GM18909 (cell line): ENCODE measurements at regions not wholly inside any gene's neighbourhood (a gene's known extent, or its start where the extent isn't known, plus 50 kb on each side); places are given as distances from the start of the nearest gene placed in this dataset.
"Not testable (repeated sequence)": the region's sequence is repeated elsewhere in the genome, so short reads cannot be mapped to it uniquely, and the experiment has no call there.

ENCODE experiments used
- ATAC-seq: cut with Tn5 transposase; IDR thresholded peaks from one replicate; pipeline ENCODE4 v1.9.1; 2021; ENCODE audit warnings: mild to moderate bottlenecking; ENCODE audit not compliant: unreplicated experiment, poor library complexity

DNA sequence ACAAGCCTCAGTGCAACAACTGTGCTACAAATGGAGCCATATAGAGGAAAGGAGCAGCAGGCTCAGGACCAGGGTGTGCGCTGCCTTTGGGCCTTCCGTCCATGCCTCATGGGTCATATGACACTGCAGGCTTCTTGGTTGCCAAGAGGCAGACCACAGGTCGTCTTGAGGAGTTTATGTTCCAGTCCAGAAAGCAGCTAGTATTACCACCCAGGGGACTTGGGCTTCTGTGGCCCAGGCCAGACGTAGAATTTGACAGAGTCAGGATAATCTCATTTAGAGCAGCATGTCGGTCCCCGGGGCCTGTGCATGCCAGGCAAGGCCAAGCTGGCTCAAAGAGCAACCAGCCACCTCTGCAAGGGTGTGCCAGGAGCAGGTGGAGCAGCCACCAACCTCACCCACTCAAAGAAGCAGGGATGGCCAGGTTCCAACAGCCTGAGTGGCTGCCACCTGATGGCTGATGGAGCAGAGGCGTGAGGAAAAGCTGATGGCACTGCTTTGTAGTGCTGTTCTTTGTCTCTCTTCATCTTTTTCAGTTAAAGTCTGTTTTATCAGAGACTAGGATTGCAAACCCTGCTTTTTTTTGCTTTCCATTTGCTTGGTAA is 109.1 kb downstream of the CCDC74A start:
- ATAC-seq: not testable (repeated sequence)

DNA sequence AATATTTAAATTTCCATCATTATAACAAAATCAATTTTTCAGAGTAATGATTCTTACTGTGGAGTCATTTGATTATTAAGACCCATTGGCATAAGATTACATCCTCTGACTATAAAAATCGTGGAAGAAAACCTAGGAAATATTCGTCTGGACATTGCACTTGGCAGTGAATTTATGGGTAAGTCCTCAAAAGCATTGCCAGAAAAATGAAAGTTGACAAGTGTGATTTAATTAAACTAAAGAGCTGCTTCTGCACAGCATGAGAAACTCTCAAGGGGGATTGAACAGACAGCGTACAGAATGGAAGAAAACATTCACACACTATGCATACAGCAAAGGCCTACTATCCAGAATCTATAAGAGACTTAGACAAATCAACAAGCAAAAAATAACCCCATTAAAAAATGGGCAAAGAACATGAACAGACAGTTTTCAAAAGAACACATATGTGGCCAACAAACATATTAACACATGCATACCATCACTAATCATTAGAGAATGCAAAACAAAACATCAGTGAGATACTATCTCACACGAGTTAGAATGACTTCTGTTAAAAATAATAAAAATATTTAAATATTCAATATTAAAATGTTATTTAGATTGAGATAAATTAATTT is 111.4 kb downstream of the CCDC74A start:
- ATAC-seq: not testable (repeated sequence)

DNA sequence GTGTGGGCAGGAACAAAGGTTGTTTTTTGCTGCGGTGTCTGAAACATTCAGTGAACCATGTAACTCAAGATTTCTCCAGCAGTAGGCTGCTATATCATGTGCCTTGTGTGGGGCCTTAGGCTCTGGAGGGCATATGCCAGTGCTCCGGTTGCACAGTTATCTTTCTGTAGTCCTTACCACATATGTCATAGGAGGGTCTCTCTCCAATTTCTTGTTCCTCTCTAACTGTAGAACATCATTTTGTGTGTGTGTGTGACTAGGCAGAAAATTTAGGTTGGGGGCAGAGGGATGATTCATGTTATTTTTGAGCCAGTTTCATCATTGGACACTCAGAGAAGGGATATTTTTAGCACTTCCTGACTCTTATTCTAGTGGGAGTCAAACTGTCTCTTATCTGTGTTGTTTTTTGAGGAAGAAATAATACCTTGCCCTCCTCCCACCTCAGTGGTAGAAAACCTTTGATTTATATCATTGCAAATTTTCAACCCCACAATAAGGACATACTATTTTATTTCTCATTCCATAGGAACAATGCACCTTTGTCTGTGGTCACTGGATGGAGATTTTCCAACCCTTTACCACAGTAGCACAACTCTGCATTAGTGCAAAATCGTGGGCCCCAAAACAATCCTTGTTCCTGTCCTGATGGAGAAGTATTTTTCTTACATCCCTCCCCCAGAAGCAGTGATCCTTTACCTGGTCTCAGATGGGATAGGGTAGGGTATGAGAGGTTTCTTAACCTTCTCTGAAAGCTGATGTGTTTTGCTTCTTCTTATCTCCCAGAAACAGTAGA is 113.9 kb downstream of the CCDC74A start:
- ATAC-seq: no peak

DNA sequence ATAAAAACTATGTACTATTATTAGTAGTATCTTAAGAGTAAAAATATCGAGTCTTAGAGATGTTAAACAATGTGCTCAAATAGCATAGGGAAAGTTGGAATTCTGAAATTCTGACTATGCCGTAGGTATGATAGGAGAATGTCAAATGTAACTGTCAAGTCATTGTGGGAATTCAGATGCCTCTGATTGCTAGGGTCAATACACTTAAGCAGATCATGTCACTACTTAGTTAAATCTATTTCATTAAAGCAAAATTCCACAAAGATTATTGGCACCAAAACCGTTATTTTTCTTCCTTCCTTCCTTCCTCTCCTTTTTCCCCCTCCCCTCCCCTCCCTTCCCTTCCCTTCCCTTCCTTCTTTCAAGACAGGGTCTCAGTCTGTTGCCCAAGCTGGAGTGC is 115.5 kb downstream of the CCDC74A start:
- not testable (repeated sequence) for ATAC-seq

DNA sequence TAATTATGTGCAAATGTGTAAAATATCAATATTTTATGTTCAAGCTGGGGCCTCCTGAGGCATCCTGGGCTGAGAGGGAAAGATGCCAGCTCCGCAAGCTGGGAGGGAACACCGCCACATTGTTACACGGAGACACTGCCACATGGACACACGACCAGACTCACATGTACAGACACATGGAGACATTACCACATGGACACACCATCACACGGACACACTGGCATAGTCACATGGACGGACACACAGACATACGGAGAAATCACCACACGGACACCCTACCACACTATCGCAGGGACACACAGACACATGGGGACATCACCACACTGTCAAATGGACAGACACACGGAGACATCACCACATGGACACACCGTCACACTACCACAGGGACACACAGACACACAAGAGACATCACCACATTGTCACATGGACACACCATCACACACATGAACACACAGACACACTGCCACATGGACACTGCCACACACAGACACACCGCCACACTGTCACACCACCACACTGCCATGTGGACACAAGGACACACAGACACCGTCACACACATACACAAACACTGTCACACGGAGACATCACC is 117.6 kb downstream of the CCDC74A start:
- ATAC-seq: no peak

DNA sequence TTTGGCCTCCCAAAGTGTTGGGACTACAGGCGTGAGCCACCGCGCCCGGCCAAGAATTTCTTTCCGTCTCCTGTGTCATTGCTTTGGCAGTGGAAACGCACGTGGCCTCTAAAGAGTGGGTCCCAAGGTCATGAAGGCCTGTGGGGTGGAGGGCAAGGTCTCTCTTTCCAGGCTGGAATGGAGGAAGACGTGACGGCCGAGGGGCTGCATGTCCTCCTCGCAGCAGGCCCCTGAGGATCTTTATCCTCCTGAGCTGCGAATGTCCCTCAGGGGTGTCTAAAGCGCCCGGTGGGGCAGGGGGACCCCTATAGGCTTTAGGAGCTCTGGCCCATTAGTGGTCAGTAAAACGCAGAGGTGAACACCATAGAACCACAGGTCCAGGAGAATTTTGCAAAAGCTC is 118.5 kb downstream of the CCDC74A start:
- not testable (repeated sequence) for ATAC-seq

DNA sequence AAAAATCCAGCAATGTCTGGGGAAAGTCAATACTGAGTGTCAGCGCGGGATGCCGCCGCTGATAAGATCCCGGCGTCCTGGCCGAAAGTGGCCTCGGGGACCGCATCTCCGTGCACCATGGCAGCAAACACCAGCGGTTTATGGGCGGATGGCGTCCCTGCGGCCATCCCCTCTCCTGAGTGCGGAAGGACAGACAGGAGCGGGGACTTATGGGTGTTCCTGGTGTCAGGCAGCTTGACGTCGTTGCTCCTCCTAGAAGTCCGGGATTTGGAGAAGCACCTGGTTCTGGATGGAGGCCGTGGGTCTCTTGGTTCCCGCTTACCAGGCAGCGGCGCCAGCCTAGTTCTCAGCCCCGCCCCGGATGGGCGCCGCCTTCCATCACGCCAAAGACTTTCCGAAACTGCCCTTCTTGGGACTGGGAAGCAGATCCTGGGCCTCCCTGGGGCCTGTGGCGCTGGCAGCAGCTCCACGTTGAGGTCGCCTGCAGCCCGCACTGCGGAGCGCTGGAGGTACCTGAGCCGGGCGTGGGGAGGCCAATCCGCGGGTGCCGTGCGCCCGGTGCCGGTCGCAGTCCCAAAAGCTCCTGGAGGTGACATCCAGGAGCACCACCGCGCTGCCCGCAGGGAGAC is 119.1 kb downstream of the CCDC74A start:
- no peak for ATAC-seq

DNA sequence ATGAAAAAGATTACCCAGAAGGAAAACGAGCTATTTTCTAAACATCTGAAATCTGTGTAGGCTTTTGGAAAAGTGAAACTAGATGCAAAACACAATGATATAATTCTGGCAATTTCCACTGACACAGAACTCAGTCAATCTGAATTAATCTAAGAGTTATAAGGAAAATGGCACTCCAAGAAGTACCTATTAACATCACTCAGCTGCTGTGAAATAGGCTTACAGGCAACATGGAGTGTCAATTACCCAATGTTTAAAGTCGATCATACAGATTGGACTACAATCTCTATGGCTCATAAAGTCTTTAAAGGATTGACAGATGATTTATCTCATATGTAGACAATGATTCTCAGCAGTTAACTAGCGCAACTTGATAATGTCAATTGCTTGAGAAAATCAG is 120.9 kb downstream of the CCDC74A start:
- ATAC-seq: not testable (repeated sequence)

DNA sequence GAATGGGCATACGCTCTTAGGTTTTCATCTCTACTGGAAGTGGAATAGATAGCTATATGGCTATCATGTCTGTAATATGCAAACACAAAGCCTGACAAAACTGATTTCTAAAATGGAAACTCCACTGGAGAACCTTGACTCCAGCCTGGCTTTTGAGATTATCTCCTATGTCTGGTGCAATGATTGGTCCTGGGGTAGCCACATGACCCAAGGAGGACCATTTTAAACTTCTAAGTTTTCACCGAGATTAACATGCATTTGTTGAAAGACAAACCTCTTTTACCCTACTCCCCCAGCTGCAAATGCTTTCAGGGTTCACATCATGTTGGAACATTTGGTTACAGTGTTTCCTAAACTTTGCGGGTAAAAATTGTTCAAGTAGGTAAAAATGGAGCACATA is 124.6 kb downstream of the CCDC74A start:
- ATAC-seq: not testable (repeated sequence)

DNA sequence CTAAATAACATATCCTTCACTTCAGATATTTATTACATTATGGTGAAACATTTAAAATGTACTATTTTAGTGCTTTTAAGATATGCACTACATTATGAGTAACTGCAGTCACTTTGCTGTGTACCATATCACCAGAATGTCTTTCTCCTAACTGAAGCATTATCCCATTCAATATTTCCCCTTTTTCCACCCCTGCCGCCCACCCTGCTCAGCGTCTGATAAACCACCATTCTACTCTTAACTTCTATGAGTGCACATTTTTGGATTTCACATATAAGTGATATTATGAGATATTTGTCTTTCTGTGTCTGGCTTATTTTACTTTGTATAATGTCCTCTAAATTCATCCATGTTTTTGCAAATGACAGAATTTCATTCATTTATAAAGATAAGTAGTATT is 126.4 kb downstream of the CCDC74A start:
- not testable (repeated sequence) for ATAC-seq

DNA sequence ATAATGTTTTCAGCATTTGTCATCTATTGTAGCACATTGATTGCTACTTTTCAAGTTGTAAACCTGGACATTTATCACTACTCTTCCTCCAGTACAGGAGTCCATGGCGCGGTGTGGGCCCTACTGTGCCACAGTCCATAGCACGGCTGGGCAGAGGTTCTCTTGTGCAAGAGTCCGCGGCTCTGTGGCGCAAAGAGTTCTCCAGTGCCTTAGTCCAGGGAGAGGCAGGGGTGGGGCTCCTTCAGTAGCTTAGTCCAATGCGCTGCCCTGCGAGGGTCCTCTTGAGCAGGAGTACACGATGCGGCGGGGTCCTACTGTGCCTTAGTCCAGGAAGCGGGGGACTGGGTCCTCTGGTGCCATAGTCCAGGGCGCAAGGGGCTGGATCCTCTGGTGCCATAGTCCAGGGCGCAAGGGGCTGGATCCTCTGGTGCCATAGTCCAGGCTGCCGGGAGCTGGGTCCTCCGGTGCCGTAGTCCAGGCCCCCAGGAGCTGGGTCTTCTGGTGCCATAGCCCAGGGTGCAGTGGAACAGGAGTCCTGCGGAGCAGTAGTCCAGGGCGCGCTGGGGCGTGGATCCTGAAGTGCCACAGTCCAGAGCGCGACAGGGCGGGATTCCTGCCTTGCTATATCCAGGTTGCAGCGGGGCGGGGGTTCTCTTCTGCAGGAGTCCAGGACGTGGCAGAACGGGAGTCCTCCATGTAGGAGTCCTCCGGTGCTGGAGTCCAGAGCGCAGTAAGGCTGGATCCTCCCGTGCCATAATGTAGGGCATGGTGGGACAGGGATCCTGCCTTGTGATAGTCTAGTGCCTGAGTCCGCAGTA is 129.3 kb downstream of the CCDC74A start:
- no peak for ATAC-seq

DNA sequence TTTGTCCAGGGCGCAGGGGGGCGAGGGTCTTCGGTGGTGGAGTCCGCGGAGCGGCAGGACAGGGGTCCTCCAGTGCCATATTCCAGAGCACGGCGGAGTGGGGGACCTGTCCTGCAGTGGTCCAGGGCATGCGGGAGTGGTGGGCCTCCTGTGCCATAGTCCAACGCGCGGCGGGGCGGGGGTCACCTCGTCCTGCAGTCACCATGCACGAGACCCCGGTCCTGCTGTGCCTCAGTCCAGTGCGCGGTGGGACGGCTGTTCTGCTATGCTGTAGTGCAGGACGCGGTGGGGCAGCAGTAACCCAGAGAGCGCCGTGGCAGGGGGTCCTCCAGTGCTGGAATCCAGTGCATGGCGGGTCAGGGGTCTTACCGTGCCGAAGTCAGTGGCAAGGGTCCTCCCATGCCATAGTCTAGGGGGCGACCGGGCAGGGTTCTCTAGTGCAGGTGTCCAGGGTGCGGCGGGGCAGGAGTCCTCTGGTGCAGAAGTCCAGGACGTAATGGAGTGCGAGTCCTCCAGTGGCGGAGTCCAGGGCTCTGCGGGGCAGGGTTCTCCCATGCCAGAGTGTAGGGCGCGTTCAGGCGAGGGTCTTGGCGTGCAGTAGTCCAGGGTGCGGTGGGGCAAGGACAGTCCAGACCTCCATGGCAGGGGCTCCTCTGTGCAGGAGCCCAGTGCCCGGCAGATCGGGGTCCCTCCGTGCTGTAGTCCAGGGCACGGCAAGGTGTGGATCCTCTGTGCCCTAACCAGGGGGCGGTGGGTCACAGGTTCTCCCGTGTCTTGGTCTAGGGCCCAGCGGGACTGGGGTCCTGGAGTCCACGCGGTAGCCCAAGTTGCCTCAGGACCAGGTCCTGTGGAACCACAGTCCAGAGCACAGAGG is 130.4 kb downstream of the CCDC74A start:
- ATAC-seq: no peak

DNA sequence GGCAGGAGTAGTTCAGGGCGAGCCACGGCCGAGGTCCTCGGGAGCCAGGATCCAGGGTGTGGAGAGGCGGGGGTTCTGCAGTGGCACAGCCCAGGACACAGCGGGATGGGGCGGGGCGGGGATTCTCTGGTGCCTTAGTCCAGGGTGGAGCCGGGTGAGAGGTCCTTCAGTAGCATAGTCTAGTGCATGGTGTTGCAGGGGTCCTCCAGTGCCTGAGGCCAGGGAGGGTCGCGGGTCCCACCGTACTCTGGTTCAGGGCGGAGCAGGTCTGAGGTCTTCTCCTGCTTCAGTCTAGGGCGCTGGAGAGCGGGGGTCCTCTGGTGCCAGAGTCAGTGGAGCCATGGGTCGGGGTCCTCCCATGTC is 131.1 kb downstream of the CCDC74A start:
- no peak for ATAC-seq

DNA sequence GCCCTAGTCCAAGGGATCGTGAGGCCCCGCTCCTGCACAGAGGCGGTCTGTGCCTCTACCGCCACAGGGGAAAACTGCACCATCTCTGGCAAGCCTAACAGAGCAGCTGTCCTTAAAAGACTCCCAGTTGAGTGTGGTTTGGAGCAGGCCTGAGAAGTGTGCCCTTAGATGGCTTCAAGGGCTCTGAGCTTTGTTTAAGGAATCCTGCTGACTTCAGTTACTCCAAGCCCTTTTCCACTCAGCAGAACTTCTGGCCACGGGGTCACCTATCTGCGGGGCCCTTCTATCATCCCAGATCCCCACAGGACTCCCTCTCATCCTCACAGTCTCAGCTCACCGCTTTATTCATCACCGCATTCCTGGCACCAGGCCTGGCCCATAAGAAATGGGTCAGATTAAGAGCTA is 131.5 kb downstream of the CCDC74A start:
- ATAC-seq: no peak

DNA sequence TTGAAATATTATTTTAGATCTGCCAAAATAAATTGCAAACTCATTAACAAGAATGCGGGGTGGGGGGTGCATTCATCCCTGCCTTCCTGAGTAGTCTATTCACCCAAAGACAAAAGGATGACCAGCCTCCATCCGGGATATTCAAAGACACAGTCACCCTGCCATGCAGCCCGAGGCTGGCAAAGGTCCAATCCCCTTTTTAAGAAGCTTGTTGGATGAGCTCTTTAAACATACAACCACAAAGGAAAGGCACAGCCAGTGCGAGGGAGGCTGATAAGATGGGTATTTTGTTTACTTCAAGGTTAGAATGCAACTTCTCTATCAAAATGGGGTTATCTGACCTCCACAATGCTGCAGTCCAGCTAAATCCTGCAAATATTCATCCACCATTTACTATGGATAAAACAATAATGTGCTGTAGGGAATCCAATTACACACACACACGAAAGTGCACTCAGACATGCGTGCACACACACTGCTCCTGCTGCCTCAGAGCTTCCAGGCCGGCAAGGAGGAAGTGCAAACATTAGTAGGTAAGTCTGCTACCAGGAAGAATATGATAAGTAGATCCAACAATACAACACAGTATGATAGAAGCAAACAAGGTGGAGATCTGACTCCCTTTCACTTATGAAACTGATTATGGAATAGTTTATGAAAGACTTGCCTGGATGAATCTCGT is 133.6 kb downstream of the CCDC74A start:
- not testable (repeated sequence) for ATAC-seq

DNA sequence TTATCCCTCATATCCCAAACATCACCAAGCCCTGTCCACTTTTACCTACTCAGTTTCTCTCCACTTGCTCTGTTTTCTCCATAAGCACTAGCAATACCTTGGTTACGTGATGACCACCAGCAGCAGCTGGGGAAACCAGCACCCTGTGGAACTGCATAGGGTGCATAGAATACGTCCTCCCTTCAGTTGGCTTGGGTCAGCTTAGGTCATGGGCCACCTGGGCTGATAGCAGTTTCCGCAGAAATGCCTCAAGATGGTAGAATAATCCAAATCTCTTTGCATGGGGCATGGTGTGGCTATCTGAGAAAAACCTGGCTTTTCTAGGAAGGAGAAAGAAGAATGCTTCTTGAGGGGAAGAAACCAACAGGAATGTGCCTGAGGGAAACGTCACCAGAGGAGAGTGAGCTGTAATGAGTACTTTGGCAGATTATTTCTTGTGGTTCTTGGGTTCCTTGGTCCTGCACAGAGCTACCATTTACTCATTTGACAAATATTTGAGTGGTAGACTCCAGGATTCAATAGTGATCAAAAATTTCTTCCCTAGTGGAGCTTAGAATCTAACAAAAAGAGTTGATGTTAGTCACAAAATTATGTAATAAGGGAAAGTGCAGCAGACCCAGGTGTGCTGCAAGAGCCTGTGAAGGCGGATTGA is 134.3 kb downstream of the CCDC74A start:
- not testable (repeated sequence) for ATAC-seq

DNA sequence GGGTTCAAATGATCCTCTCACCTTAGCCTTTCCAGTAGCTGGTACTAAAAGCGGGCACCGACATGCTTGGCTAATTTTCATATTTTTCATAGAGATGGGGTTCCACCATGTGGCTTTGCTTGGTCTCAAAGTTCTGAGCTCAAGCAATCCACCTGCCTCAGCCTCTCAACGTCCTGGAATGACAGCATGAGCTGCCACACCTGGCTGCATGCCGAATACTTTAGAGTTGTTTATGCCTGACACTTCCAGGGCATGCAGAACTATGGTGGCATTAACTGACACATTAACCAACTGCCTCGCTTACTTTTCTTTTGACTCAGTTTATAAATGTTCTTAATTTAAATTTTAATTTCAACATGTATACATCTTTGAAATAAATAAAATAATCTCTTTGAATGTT is 135.8 kb downstream of the CCDC74A start:
- not testable (repeated sequence) for ATAC-seq

DNA sequence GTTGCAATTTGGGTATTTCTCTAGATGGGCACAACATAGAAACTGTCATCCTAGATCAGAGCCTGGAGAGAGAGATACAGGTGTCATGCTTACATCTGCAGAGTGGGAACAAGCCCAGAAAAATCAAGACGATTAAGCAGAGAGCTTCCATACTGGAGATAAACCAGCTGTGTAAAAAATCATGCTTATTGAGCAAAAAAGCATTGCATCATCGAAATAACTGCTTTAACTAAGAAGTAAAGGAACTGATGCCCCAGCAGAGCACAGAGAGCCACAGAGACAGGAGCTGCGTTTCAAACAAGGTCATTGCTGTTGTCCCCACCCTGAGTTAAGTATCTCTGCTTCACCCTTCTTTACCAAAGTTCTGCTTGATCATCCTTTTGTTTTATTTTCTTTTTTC is 138.0 kb downstream of the CCDC74A start:
- not testable (repeated sequence) for ATAC-seq
